ENCODE measurements at regions not wholly inside any gene's neighbourhood (a gene's known extent, or its start where the extent isn't known, plus 50 kb on each side); places are given as distances from the start of the nearest gene placed in this dataset.

GRCh38 chr5:167063788-167064187 is 1227.7 kb upstream of the WWC1 start:
- DNase-seq (ENCODE audit: extremely low spot score) = no peak
- no peak for TF ChIP-seq CTCF (IDR thresholded peaks at IDR 0.05; ENCODE audit: control extremely low read depth, extremely low read depth, low read depth, missing control alignments)
- CTCF ChIA-PET = interaction anchor here (1.3 kb wide), 1 partner anchor 21 kb away, joined by 3 read pairs; no protein-coding TSS in a partner anchor
- POLR2A ChIA-PET = no interaction called here

- TF ChIP-seq CTCF (IDR thresholded peaks at IDR 0.05; ENCODE audit: control extremely low read depth, extremely low read depth, low read depth, missing control alignments) = no peak
- ChIA-PET CTCF (no interaction called here), POLR2A (no interaction called here)
- no peak for DNase-seq (ENCODE audit: extremely low spot score)
Measured at GRCh38 chr5:167064198-167064776, 1227.2 kb upstream of the WWC1 start.

- ChIA-PET POLR2A (no interaction called here), CTCF (no interaction called here)
- TF ChIP-seq CTCF (IDR thresholded peaks at IDR 0.05; ENCODE audit: control extremely low read depth, extremely low read depth, low read depth, missing control alignments) = no peak
- DNase-seq (ENCODE audit: extremely low spot score) = no peak
Measured at GRCh38 chr5:167065794-167066193, 1225.7 kb upstream of the WWC1 start.

GRCh38 chr5:167071981-167072610 is 1219.3 kb upstream of the WWC1 start:
- ChIA-PET POLR2A (no interaction called here), CTCF (interaction anchor here (2.1 kb wide), 1 partner anchor 23 kb away, joined by 7 read pairs; no protein-coding TSS in a partner anchor)
- no peak for TF ChIP-seq CTCF (IDR thresholded peaks at IDR 0.05; ENCODE audit: control extremely low read depth, extremely low read depth, low read depth, missing control alignments)
- no peak for DNase-seq (ENCODE audit: extremely low spot score)

- no peak for DNase-seq (ENCODE audit: extremely low spot score)
- POLR2A ChIA-PET = no interaction called here
- CTCF ChIA-PET = interaction anchor here (0.7 to 0.9 kb wide), 2 partner anchors 14 to 31 kb away, joined by 3 read pairs; no protein-coding TSS in a partner anchor
- no peak for TF ChIP-seq CTCF (IDR thresholded peaks at IDR 0.05; ENCODE audit: control extremely low read depth, extremely low read depth, low read depth, missing control alignments)
Measured at GRCh38 chr5:167081561-167081960, 1209.9 kb upstream of the WWC1 start.

- POLR2A ChIA-PET = no interaction called here
- DNase-seq (ENCODE audit: extremely low spot score) = no peak
- CTCF ChIA-PET = no interaction called here
- TF ChIP-seq CTCF (IDR thresholded peaks at IDR 0.05; ENCODE audit: control extremely low read depth, extremely low read depth, low read depth, missing control alignments) = no peak
Measured at GRCh38 chr5:167096816-167097215, 1194.6 kb upstream of the WWC1 start.

Data from GM10248 (cell line).